Dedifferentiated amniotic fluid mesenchymal stem cell (primary cell): ENCODE measurements at regions not wholly inside any gene's neighbourhood (a gene's known extent, or its start where the extent isn't known, plus 50 kb on each side); places are given as distances from the start of the nearest gene placed in this dataset.
A peak's percentile ranks its signal among the peaks of the same experiment; 100 is the strongest.

Experiments used
- DNase-seq: peaks from one replicate; pipeline ENCODE4 v3.0.0-alpha.2; 2016; ENCODE audit errors: extremely low spot score

GRCh38 chr17:15177343-15177742, 87.8 kb downstream of the PMP22 start:
- DNase-seq = no peak

GRCh38 chr17:15175356-15175755, 89.8 kb downstream of the PMP22 start:
- no peak for DNase-seq

- peak; percentile 74 for DNase-seq
These were observed 93.7 kb downstream of the PMP22 start for GRCh38 chr17:15171167-15172047.

- DNase-seq = no peak
These were observed 95.5 kb downstream of the PMP22 start for GRCh38 chr17:15169676-15170075.

- DNase-seq = no peak
These were observed 96.7 kb downstream of the PMP22 start for GRCh38 chr17:15168379-15168778.

GRCh38 chr17:15161395-15161794, 103.7 kb downstream of the PMP22 start:
- no peak for DNase-seq

- DNase-seq = no peak
These were observed 108.1 kb downstream of the PMP22 start for GRCh38 chr17:15157051-15157450.

GRCh38 chr17:15154618-15155017, 110.5 kb downstream of the PMP22 start:
- DNase-seq = no peak

- DNase-seq = no peak
These were observed 119.5 kb downstream of the PMP22 start for GRCh38 chr17:15145621-15146020.

- DNase-seq = no peak
These were observed 121.6 kb downstream of the PMP22 start for GRCh38 chr17:15143524-15143923.

GRCh38 chr17:15134363-15134762, 130.8 kb downstream of the PMP22 start:
- DNase-seq = no peak

- DNase-seq = no peak
These were observed 131.3 kb downstream of the PMP22 start for GRCh38 chr17:15133826-15134225.

- DNase-seq = no peak
These were observed 132.0 kb downstream of the PMP22 start for GRCh38 chr17:15133143-15133542.

- DNase-seq = no peak
These were observed 134.7 kb downstream of the PMP22 start for GRCh38 chr17:15130426-15130825.

- DNase-seq = no peak
These were observed 135.1 kb downstream of the PMP22 start for GRCh38 chr17:15129986-15130385.

- no peak for DNase-seq
These were observed 140.4 kb downstream of the PMP22 start for GRCh38 chr17:15124746-15125145.

GRCh38 chr17:15124264-15124595, 140.9 kb downstream of the PMP22 start:
- DNase-seq = no peak

GRCh38 chr17:15123593-15124263, 141.4 kb downstream of the PMP22 start:
- peak; percentile 17 for DNase-seq

- DNase-seq = no peak
These were observed 142.3 kb downstream of the PMP22 start for GRCh38 chr17:15122857-15123256.

- no peak for DNase-seq
These were observed 143.7 kb downstream of the PMP22 start for GRCh38 chr17:15121426-15121825.

- no peak for DNase-seq
These were observed 145.2 kb downstream of the PMP22 start for GRCh38 chr17:15119968-15120367.

- no peak for DNase-seq
These were observed 147.9 kb downstream of the PMP22 start for GRCh38 chr17:15117239-15117638.

- DNase-seq = no peak
These were observed 152.1 kb downstream of the PMP22 start for GRCh38 chr17:15112846-15113617.
